Smooth muscle cell (in vitro differentiated cells): ENCODE measurements at regions not wholly inside any gene's neighbourhood (a gene's known extent, or its start where the extent isn't known, plus 50 kb on each side); places are given as distances from the start of the nearest gene placed in this dataset.

Source experiments
- DNase-seq: peaks from one replicate; lab custom pipeline; 2025; ENCODE audit not compliant: unreplicated experiment; lab: John Stamatoyannopoulos, UW
- H2AFZ ChIP-seq: fragments of 200-600 bp; sonication (generic); 2 replicates; pipeline ENCODE4 v1.6.0; 2016; ENCODE audit warnings: antibody characterized with exemption, low read depth, mild to moderate bottlenecking
- H3F3A ChIP-seq: fragments of 200-600 bp; sonication (generic); 2 replicates; pipeline ENCODE4 v1.6.0; 2017; ENCODE audit warnings: antibody characterized with exemption, low read depth
- H3K27ac ChIP-seq: fragments of 200-600 bp; sonication (generic); 2 replicates; pipeline ENCODE4 v1.5.1; 2016; ENCODE audit warnings: low read depth, mild to moderate bottlenecking
- H3K27me3 ChIP-seq: fragments of 200-600 bp; sonication (generic); 2 replicates; pipeline ENCODE4 v1.6.1; 2016; ENCODE audit warnings: low read depth, mild to moderate bottlenecking
- H3K36me3 ChIP-seq: fragments of 200-600 bp; sonication (generic); 2 replicates; pipeline ENCODE4 v1.5.1; 2016; ENCODE audit warnings: low read depth
- H3K4me1 ChIP-seq: fragments of 200-600 bp; sonication (generic); 2 replicates; pipeline ENCODE4 v1.5.1; 2016; ENCODE audit warnings: low read depth
- H3K4me2 ChIP-seq: fragments of 200-600 bp; sonication (generic); 2 replicates; pipeline ENCODE4 v1.6.0; 2016; ENCODE audit warnings: mild to moderate bottlenecking
- H3K4me3 ChIP-seq: fragments of 200-600 bp; sonication (generic); 2 replicates; pipeline ENCODE4 v1.5.1; 2016; ENCODE audit warnings: mild to moderate bottlenecking
- H3K79me2 ChIP-seq: fragments of 200-600 bp; sonication (generic); 2 replicates; pipeline ENCODE4 v1.6.0; 2016; ENCODE audit warnings: low read depth, mild to moderate bottlenecking
- H3K9ac ChIP-seq: fragments of 200-600 bp; sonication (generic); 2 replicates; pipeline ENCODE4 v1.6.0; 2016; ENCODE audit warnings: low read depth
- H3K9me3 ChIP-seq: fragments of 200-600 bp; sonication (generic); replicated peaks from 2 replicates; pipeline ENCODE4 v1.5.1; 2016; ENCODE audit warnings: low read depth
- H4K20me1 ChIP-seq: fragments of 200-600 bp; sonication (generic); 2 replicates; pipeline ENCODE4 v1.6.0; 2016; ENCODE audit warnings: low read depth
- CTCF ChIP-seq: fragments of 200-600 bp; sonication (generic); IDR thresholded peaks from 2 replicates; pipeline ENCODE4 v1.5.1; 2017; ENCODE audit warnings: borderline replicate concordance, mild to moderate bottlenecking, antibody characterized with exemption; ENCODE audit not compliant: insufficient read depth, poor library complexity, severe bottlenecking
- WGBS: methylation state at CpG from one replicate; pipeline ENCODE4 v1.1.7; 2016; ENCODE audit warnings: low lambda C conversion rate; 5-methylcytosine and 5-hydroxymethylcytosine counted together

- H3K4me1 ChIP-seq: peaks cover 16% of the 10 kb centered on the region
- H3F3A ChIP-seq: peaks cover 1% of the 10 kb centered on the region
- H3K27me3 ChIP-seq: no peaks in the 10 kb centered on the region
- no peak overlapping the region for H2AFZ ChIP-seq
- no peaks in the 10 kb centered on the region for H3K79me2 ChIP-seq
- H3K36me3 ChIP-seq: no peaks in the 10 kb centered on the region
- H3K4me2 ChIP-seq: no peak overlapping the region
- H3K9ac ChIP-seq: no peak overlapping the region
- no peak for DNase-seq
- H3K9me3 ChIP-seq: no peaks in the 10 kb centered on the region
- no peaks in the 10 kb centered on the region for H4K20me1 ChIP-seq
- no peak overlapping the region for H3K4me3 ChIP-seq
- WGBS: 84% methylated on average over 11 of the region's 11 CpGs
- no peak overlapping the region for H3K27ac ChIP-seq
- TF ChIP-seq CTCF: no peak
These were observed 407.6 kb upstream of the MYT1L start for GRCh38 chr2:2738684-2739083.

GRCh38 chr2:2738276-2738675 is 407.2 kb upstream of the MYT1L start:
- Histone ChIP-seq H3K9ac (no peak overlapping the region), H3K79me2 (no peaks in the 10 kb centered on the region), H3K27me3 (no peaks in the 10 kb centered on the region), H3K4me2 (no peak overlapping the region), H3K27ac (no peak overlapping the region), H2AFZ (no peak overlapping the region), H4K20me1 (no peaks in the 10 kb centered on the region), H3K4me3 (no peak overlapping the region), H3K9me3 (no peaks in the 10 kb centered on the region), H3F3A (no peaks in the 10 kb centered on the region), H3K4me1 (peaks cover 12% of the 10 kb centered on the region), H3K36me3 (no peaks in the 10 kb centered on the region)
- WGBS: 91% methylated on average over 11 of the region's 11 CpGs
- DNase-seq: no peak
- TF ChIP-seq CTCF: no peak

GRCh38 chr2:2735041-2735440 is 404.0 kb upstream of the MYT1L start:
- no peak overlapping the region for H3K27ac ChIP-seq
- 81% methylated on average over 7 of the region's 7 CpGs for WGBS
- H4K20me1 ChIP-seq: no peaks in the 10 kb centered on the region
- H3K36me3 ChIP-seq: no peaks in the 10 kb centered on the region
- no peaks in the 10 kb centered on the region for H3K4me1 ChIP-seq
- no peak overlapping the region for H3K9ac ChIP-seq
- DNase-seq: no peak
- H3K9me3 ChIP-seq: no peaks in the 10 kb centered on the region
- H3K79me2 ChIP-seq: no peaks in the 10 kb centered on the region
- no peak for TF ChIP-seq CTCF
- H3K4me3 ChIP-seq: no peak overlapping the region
- H2AFZ ChIP-seq: no peak overlapping the region
- no peaks in the 10 kb centered on the region for H3F3A ChIP-seq
- H3K27me3 ChIP-seq: no peaks in the 10 kb centered on the region
- no peak overlapping the region for H3K4me2 ChIP-seq

- no peaks in the 10 kb centered on the region for H4K20me1 ChIP-seq
- no peak overlapping the region for H3K9ac ChIP-seq
- DNase-seq: no peak
- TF ChIP-seq CTCF: no peak
- H3K9me3 ChIP-seq: no peaks in the 10 kb centered on the region
- H3K4me2 ChIP-seq: no peak overlapping the region
- H3K4me1 ChIP-seq: no peaks in the 10 kb centered on the region
- no peaks in the 10 kb centered on the region for H3F3A ChIP-seq
- no peaks in the 10 kb centered on the region for H3K27me3 ChIP-seq
- no peak overlapping the region for H3K4me3 ChIP-seq
- no peaks in the 10 kb centered on the region for H3K36me3 ChIP-seq
- 87% methylated on average over 9 of the region's 9 CpGs for WGBS
- no peak overlapping the region for H3K27ac ChIP-seq
- H2AFZ ChIP-seq: no peak overlapping the region
- H3K79me2 ChIP-seq: no peaks in the 10 kb centered on the region
These were observed 403.2 kb upstream of the MYT1L start for GRCh38 chr2:2734308-2734707.
